IMR-90 (cell line): ENCODE measurements at regions not wholly inside any gene's neighbourhood (a gene's known extent, or its start where the extent isn't known, plus 50 kb on each side); places are given as distances from the start of the nearest gene placed in this dataset.
"Not testable (repeated sequence)": the region's sequence is repeated elsewhere in the genome, so short reads cannot be mapped to it uniquely, and the experiment has no call there.

Experiments
- ATAC-seq: fragments of 200-7000 bp; cut with Tn5 transposase; 2 replicates; pipeline ENCODE4 v1.9.1; 2020; ENCODE audit warnings: low read depth, mild to moderate bottlenecking, moderate library complexity
- BruUV-seq: library from RNA; stranded (reverse); fragments of 400-500 nt; replicated peaks from 2 replicates; lab custom pipeline; 2021; lab: Mats Ljungman, UMichigan
- CTCF ChIA-PET: fragments of 300-600 bp; formaldehyde crosslinking; extraction: SDS; loops from one replicate; lab custom pipeline; 2021; ENCODE audit warnings: antibody characterized with exemption; lab: Yijun Ruan, JAX
- POLR2A ChIA-PET: fragments of 300-600 bp; sonication (Branson Sonifier 250); formaldehyde crosslinking; loops from one replicate; lab custom pipeline; 2022; ENCODE audit warnings: antibody characterized with exemption; ENCODE audit not compliant: unreplicated experiment; lab: Charles Lee
- DNase-seq: peaks from one replicate; pipeline ENCODE4 v3.0.0; 2013
- H2AFZ ChIP-seq: replicated peaks from 2 replicates; pipeline ENCODE3; 2013; ENCODE audit warnings: low read length, mild to moderate bottlenecking; ENCODE audit not compliant: poor library complexity
- H2AK5ac ChIP-seq: 2 replicates; pipeline ENCODE4 v1.6.1; 2013; ENCODE audit warnings: low read depth, low read length, inconsistent platforms
- H2AK9ac ChIP-seq: replicated peaks from 2 replicates; pipeline ENCODE3; 2013; ENCODE audit warnings: mild to moderate bottlenecking, low read depth, low read length, moderate library complexity; ENCODE audit not compliant: poor library complexity
- H2BK120ac ChIP-seq: 2 replicates; pipeline ENCODE4 v1.6.1; 2013; ENCODE audit warnings: low read depth, low read length, inconsistent platforms
- H2BK15ac ChIP-seq: 3 replicates; pipeline ENCODE4 v1.6.1; 2013; ENCODE audit warnings: low read depth, low read length, inconsistent platforms
- H2BK20ac ChIP-seq: 2 replicates; pipeline ENCODE4 v1.6.1; 2013; ENCODE audit warnings: low read depth, mild to moderate bottlenecking, inconsistent platforms, low read length, moderate library complexity
- H2BK5ac ChIP-seq: 2 replicates; pipeline ENCODE4 v1.6.1; 2013; ENCODE audit warnings: mild to moderate bottlenecking, low read depth, low read length, inconsistent platforms; ENCODE audit not compliant: poor library complexity, severe bottlenecking
- H3K14ac ChIP-seq: replicated peaks from 2 replicates; pipeline ENCODE4 v1.6.1; 2013; ENCODE audit warnings: low read depth, low read length, inconsistent platforms
- H3K18ac ChIP-seq: 2 replicates; pipeline ENCODE4 v1.6.1; 2013; ENCODE audit warnings: low read depth, low read length, control low read depth
- H3K23ac ChIP-seq: 2 replicates; pipeline ENCODE4 v1.6.1; 2013; ENCODE audit warnings: low read depth, low read length, inconsistent platforms
- H3K27ac ChIP-seq: 2 replicates; pipeline ENCODE4 v1.5.1; 2013; ENCODE audit warnings: mild to moderate bottlenecking, control low read depth, low read length; ENCODE audit not compliant: insufficient read depth
- H3K27me3 ChIP-seq: 2 replicates; pipeline ENCODE4 v1.6.1; 2013; ENCODE audit warnings: low read length; ENCODE audit not compliant: control insufficient read depth, insufficient read depth
- H3K36me3 ChIP-seq: 2 replicates; pipeline ENCODE4 v1.6.1; 2013; ENCODE audit warnings: low read length, mixed read lengths; ENCODE audit not compliant: control insufficient read depth, insufficient read depth
- H3K4ac ChIP-seq: 2 replicates; pipeline ENCODE4 v1.6.1; 2013; ENCODE audit warnings: low read depth, low read length, inconsistent platforms
- H3K4me1 ChIP-seq: 2 replicates; pipeline ENCODE4 v1.6.1; 2013; ENCODE audit warnings: low read length, mixed read lengths; ENCODE audit not compliant: control insufficient read depth, insufficient read depth
- H3K4me2 ChIP-seq: 2 replicates; pipeline ENCODE4 v1.6.1; 2013; ENCODE audit warnings: low read depth, mild to moderate bottlenecking, control low read depth, low read length, moderate library complexity
- H3K4me3 ChIP-seq: 2 replicates; pipeline ENCODE4 v1.5.1; 2013; ENCODE audit warnings: low read depth, mild to moderate bottlenecking, control low read depth, low read length, moderate library complexity; ENCODE audit not compliant: insufficient read depth
- H3K56ac ChIP-seq: 2 replicates; pipeline ENCODE4 v1.6.1; 2013; ENCODE audit warnings: low read length, inconsistent platforms; ENCODE audit not compliant: insufficient read depth; ENCODE audit errors: extremely low read depth
- H3K79me1 ChIP-seq, 2 experiments: 2 replicates each; pipeline ENCODE4 v1.6.1; 2013; ENCODE audit warnings: low read length in 2 of 2, inconsistent platforms in 1 of 2, low read depth in 1 of 2
- H3K9ac ChIP-seq: 2 replicates; pipeline ENCODE4 v1.6.1; 2013; ENCODE audit warnings: low read depth, low read length, control low read depth
- H3K9me1 ChIP-seq: 2 replicates; pipeline ENCODE4 v1.6.1; 2013; ENCODE audit warnings: low read length, inconsistent platforms; ENCODE audit not compliant: insufficient read depth
- H3K9me3 ChIP-seq: 2 replicates; pipeline ENCODE4 v1.6.1; 2013; ENCODE audit warnings: low read length; ENCODE audit not compliant: control insufficient read depth, insufficient read depth
- H4K20me1 ChIP-seq: 2 replicates; pipeline ENCODE4 v1.6.1; 2013; ENCODE audit warnings: low read length, inconsistent platforms; ENCODE audit not compliant: insufficient read depth
- H4K5ac ChIP-seq: 2 replicates; pipeline ENCODE4 v1.6.1; 2013; ENCODE audit warnings: mild to moderate bottlenecking, low read depth, low read length, control low read depth
- H4K8ac ChIP-seq, 2 experiments: 2 replicates each; pipeline ENCODE4 v1.6.1; 2013; ENCODE audit warnings: low read depth in 2 of 2, low read length in 2 of 2, control low read depth in 1 of 2, inconsistent platforms in 1 of 2
- H4K91ac ChIP-seq: 2 replicates; pipeline ENCODE4 v1.6.1; 2013; ENCODE audit warnings: low read depth, low read length, inconsistent platforms; ENCODE audit not compliant: insufficient read depth
- WGBS, 2 experiments: methylation state at CpG; one replicate each; pipeline versions ENCODE4 v1.1.5 to v1.1.7; 2013; ENCODE audit warnings: missing lambda C conversion rate in 2 of 2; ENCODE audit not compliant: insufficient read length in 1 of 2; ENCODE audit errors: extremely low coverage in 2 of 2; 5-methylcytosine and 5-hydroxymethylcytosine counted together
- dilution Hi-C: fragments of 300-500 bp; cut with HindIII; formaldehyde crosslinking; loops from one replicate; pipeline ENCODE4 v1.14.3; 2018; ENCODE audit warnings: low sequenced_read_pairs; ENCODE audit not compliant: unreplicated experiment
- in situ Hi-C: fragments of 300-500 bp; cut with MboI; formaldehyde crosslinking; loops from 3 replicates; pipeline ENCODE4 v1.14.3; 2019; ENCODE audit warnings: low sequenced_read_pairs, inconsistent platforms, mixed read lengths
- intact Hi-C: fragments of 100-400 bp; cut with micrococcal nuclease; formaldehyde crosslinking; loops from 2 replicates; pipeline ENCODE4 v1.10.0; 2022

- H4K20me1 ChIP-seq, H3K79me1 ChIP-seq, H4K8ac ChIP-seq, H2AFZ ChIP-seq, BruUV-seq, H4K5ac ChIP-seq, H3K4me2 ChIP-seq, ATAC-seq, in situ Hi-C loops, CTCF ChIA-PET, H2AK5ac ChIP-seq, H4K91ac ChIP-seq, H3K4ac ChIP-seq, H3K18ac ChIP-seq, H3K23ac ChIP-seq, H3K27me3 ChIP-seq, H3K9ac ChIP-seq, H2AK9ac ChIP-seq, dilution Hi-C loops, H2BK20ac ChIP-seq, H2BK15ac ChIP-seq, H3K27ac ChIP-seq, H2BK5ac ChIP-seq, DNase-seq, intact Hi-C loops, H3K14ac ChIP-seq, H3K9me3 ChIP-seq, H3K4me1 ChIP-seq, H3K36me3 ChIP-seq, H3K9me1 ChIP-seq, H3K4me3 ChIP-seq, H2BK120ac ChIP-seq, H3K56ac ChIP-seq: not testable (repeated sequence)
- no CpG with 5 or more reads among the region's 3 CpGs for WGBS, 2 experiments
- POLR2A ChIA-PET, result interaction anchor here (0.6 kb wide), 1 partner anchor 47 kb away, joined by 8 read pairs; no protein-coding TSS in a partner anchor
These were observed 120.7 kb downstream of the GJA1 start for GRCh38 chr6:121556149-121556548.
